HepG2 (cell line): ENCODE measurements at regions not wholly inside any gene's neighbourhood (a gene's known extent, or its start where the extent isn't known, plus 50 kb on each side); places are given as distances from the start of the nearest gene placed in this dataset.

Experiments
- ATAC-seq: fragments of 200-7000 bp; cut with Tn5 transposase; 3 replicates; pipeline ENCODE4 v1.9.1; 2020; ENCODE audit warnings: mild to moderate bottlenecking, moderate library complexity
- BruUV-seq: library from RNA; stranded (reverse); fragments of 400-500 nt; replicated peaks from 2 replicates; lab custom pipeline; 2021; lab: Mats Ljungman, UMichigan
- CTCF ChIA-PET: fragments of 300-600 bp; formaldehyde crosslinking; extraction: SDS; loops from one replicate; lab custom pipeline; 2021; ENCODE audit warnings: low total read pairs, inconsistent platforms, low intra/inter-chr PET ratio; lab: Yijun Ruan, JAX
- POLR2A ChIA-PET: fragments of 350-600 bp; sonication (Branson Sonifier 250); formaldehyde crosslinking; loops from one replicate; lab custom pipeline; 2020; ENCODE audit warnings: antibody characterized with exemption, inconsistent platforms; lab: Yijun Ruan, JAX
- DNase-seq: peaks from one replicate; pipeline ENCODE4 v3.0.0-alpha.2; 2015; ENCODE audit warnings: low spot score
- FAIRE-seq: peaks from 3 replicates; lab custom pipeline; 2011; peaks lifted over from hg19 to GRCh38; lab: Jason Lieb, UNC
- H2AFZ ChIP-seq: one replicate; pipeline ENCODE4 v1.6.1; 2011; ENCODE audit warnings: low read length, inconsistent platforms
- H3K27ac ChIP-seq: fragments of 300-600 bp; 3 replicates; pipeline ENCODE4 v1.8.0; 2011; ENCODE audit warnings: mixed run types, mild to moderate bottlenecking, mixed read lengths, low read length, inconsistent platforms; ENCODE audit not compliant: insufficient read depth; ENCODE audit errors: extremely low read length
- H3K27me3 ChIP-seq, 2 experiments: fragments of 200-600 bp in 1 of 2; 2 replicates in 1 of 2; 3 replicates in 1 of 2; pipeline versions ENCODE4 v1.6.0 to v1.8.0; 2011; ENCODE audit warnings: low read length in 2 of 2, mild to moderate bottlenecking in 2 of 2, moderate library complexity in 2 of 2, inconsistent platforms in 1 of 2; ENCODE audit not compliant: insufficient read depth in 2 of 2, control insufficient read depth in 1 of 2
- H3K36me3 ChIP-seq, 2 experiments: fragments of 200-600 bp in 1 of 2; replicated peaks in 1 of 2; 2 replicates in 1 of 2; 3 replicates in 1 of 2; pipeline versions ENCODE4 v1.5.1 to v1.8.0; 2011; ENCODE audit warnings: low read length in 2 of 2, inconsistent platforms in 1 of 2; ENCODE audit not compliant: insufficient read depth in 2 of 2, control insufficient read depth in 1 of 2
- H3K4me1 ChIP-seq: 2 replicates; pipeline ENCODE4 v1.5.1; 2012; ENCODE audit warnings: low read length, inconsistent platforms; ENCODE audit not compliant: insufficient read depth
- H3K4me2 ChIP-seq: 2 replicates; pipeline ENCODE4 v1.6.0; 2011; ENCODE audit warnings: low read depth, low read length, inconsistent platforms
- H3K4me3 ChIP-seq, 3 experiments: fragments of 200-600 bp in 1 of 3; sonication (generic), shearing (Covaris generic) in 1 of 3; replicated peaks in 1 of 3; 2 replicates each; pipeline ENCODE4 v1.5.1; 2011 to 2016; ENCODE audit warnings: low read length in 3 of 3, inconsistent platforms in 2 of 3, low read depth in 2 of 3, mild to moderate bottlenecking in 2 of 3, control low read depth in 1 of 3, mixed read lengths in 1 of 3; ENCODE audit not compliant: insufficient read depth in 1 of 3
- H3K79me2 ChIP-seq: one replicate; pipeline ENCODE4 v1.6.1; 2011; ENCODE audit warnings: low read length, inconsistent platforms; ENCODE audit not compliant: insufficient read depth
- H3K9ac ChIP-seq: 2 replicates; pipeline ENCODE4 v1.6.0; 2011; ENCODE audit warnings: mild to moderate bottlenecking, low read depth, low read length, inconsistent platforms; ENCODE audit not compliant: insufficient read depth
- H3K9me3 ChIP-seq: 2 replicates; pipeline ENCODE4 v1.5.1; 2012; ENCODE audit warnings: mild to moderate bottlenecking, low read length
- H4K20me1 ChIP-seq: 2 replicates; pipeline ENCODE4 v1.6.0; 2011; ENCODE audit warnings: inconsistent platforms, mild to moderate bottlenecking, low read length, moderate library complexity; ENCODE audit not compliant: insufficient read depth
- HNF4G ChIP-seq, 2 experiments: sonication (generic) in 1 of 2; formaldehyde crosslinking in 1 of 2; IDR thresholded peaks; 2 replicates each; pipeline versions ENCODE4 v1.4.0 to v1.6.1; 2011 to 2020; ENCODE audit warnings: borderline replicate concordance in 2 of 2, low read depth in 2 of 2, mild to moderate bottlenecking in 2 of 2, low read length in 1 of 2, missing genetic modification reagents in 1 of 2, moderate library complexity in 1 of 2
- HNRNPUL1 ChIP-seq: fragments of 200-400 bp; formaldehyde crosslinking; IDR thresholded peaks from 2 replicates; pipeline ENCODE4 v1.6.1; 2017; ENCODE audit warnings: low read depth, mild to moderate bottlenecking, low read length, moderate library complexity
- IRF2 ChIP-seq: IDR thresholded peaks from 2 replicates; pipeline ENCODE4 v1.6.1; 2018; ENCODE audit warnings: missing genetic modification reagents, missing compliant biosample characterization
- ZNF124 ChIP-seq: sonication (generic); formaldehyde crosslinking; IDR thresholded peaks from 2 replicates; pipeline ENCODE4 v1.4.0; 2020; ENCODE audit warnings: missing genetic modification reagents
- ZNF256 ChIP-seq: sonication (generic); formaldehyde crosslinking; conservative IDR thresholded peaks from 2 replicates; pipeline ENCODE4 v1.4.0; 2020; ENCODE audit warnings: missing genetic modification reagents
- ZNF260 ChIP-seq: sonication (generic); formaldehyde crosslinking; IDR thresholded peaks from 2 replicates; pipeline ENCODE4 v1.4.0; 2020; ENCODE audit warnings: missing genetic modification reagents, low read depth, mild to moderate bottlenecking, borderline replicate concordance
- ZNF569 ChIP-seq: sonication (generic); formaldehyde crosslinking; IDR thresholded peaks from 2 replicates; pipeline ENCODE4 v1.5.0; 2020; ENCODE audit warnings: mild to moderate bottlenecking, missing genetic modification reagents, moderate library complexity, borderline replicate concordance
- ZNF788 ChIP-seq: sonication (generic); formaldehyde crosslinking; IDR thresholded peaks from 2 replicates; pipeline ENCODE4 v1.5.0; 2020; ENCODE audit warnings: mild to moderate bottlenecking, missing genetic modification reagents, borderline replicate concordance
- ZSCAN20 ChIP-seq: sonication (generic); formaldehyde crosslinking; IDR thresholded peaks from 2 replicates; pipeline ENCODE4 v1.4.0; 2020; ENCODE audit warnings: missing genetic modification reagents, mild to moderate bottlenecking, borderline replicate concordance
- WGBS: methylation state at CpG from one replicate; pipeline ENCODE4 v1.1.6; 2017; ENCODE audit warnings: low lambda C conversion rate; 5-methylcytosine and 5-hydroxymethylcytosine counted together
- in situ Hi-C: cut with HindIII; loops from 2 replicates; pipeline ENCODE4 v1.10.0; 2017; ENCODE audit warnings: low pct_unique_long_range_greater_than_20kb; ENCODE audit not compliant: extremely low pct_ligation_motif_present
- intact Hi-C: fragments of 100-400 bp; cut with micrococcal nuclease; formaldehyde crosslinking; loops from one replicate; pipeline ENCODE4 v1.10.0; 2022; ENCODE audit not compliant: unreplicated experiment
- TF ChIP-seq, protein P1 (sequence below): sonication (generic); formaldehyde crosslinking; IDR thresholded peaks from 2 replicates; pipeline ENCODE4 v1.4.0; 2020; ENCODE audit warnings: missing genetic modification reagents, borderline replicate concordance
- TF ChIP-seq, protein P2 (sequence below): sonication (generic); formaldehyde crosslinking; IDR thresholded peaks from 2 replicates; pipeline ENCODE4 v1.4.0; 2020; ENCODE audit warnings: mild to moderate bottlenecking, missing genetic modification reagents
- TF ChIP-seq, protein P3 (sequence below): sonication (generic); formaldehyde crosslinking; IDR thresholded peaks from 2 replicates; pipeline ENCODE4 v1.5.0; 2020; ENCODE audit warnings: missing genetic modification reagents

DNA sequence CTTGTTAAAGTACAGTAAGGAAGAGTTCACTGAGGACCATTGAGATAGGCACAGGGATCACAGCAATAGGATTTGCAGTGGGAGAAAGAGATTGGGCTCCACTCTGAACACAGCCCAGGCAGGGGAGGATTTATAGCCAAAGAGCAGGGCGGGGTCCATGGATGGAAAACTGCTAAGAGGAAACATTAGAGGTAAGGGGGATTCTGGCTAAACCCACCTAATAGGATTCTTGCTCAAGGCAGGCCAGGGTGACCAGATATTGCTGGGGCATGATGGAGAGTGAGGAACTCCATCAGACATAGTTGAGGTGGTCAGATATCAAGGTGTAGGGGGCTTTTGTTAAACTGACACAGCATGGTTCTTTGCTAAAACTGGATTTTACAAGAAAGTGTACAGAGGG, 372.8 kb downstream of the NPHP4 start:
- no peak for ATAC-seq
- no peaks in the 10 kb centered on the region for H3K4me1 ChIP-seq
- ChIA-PET POLR2A (no interaction called here), CTCF (no interaction called here)
- no peaks in the 10 kb centered on the region for H4K20me1 ChIP-seq
- FAIRE-seq, result no peak
- 0% methylated on average over 1 of the region's 1 CpG for WGBS
- in situ Hi-C loops (no loop called here), intact Hi-C loops (no loop called here)
- no peak overlapping the region for H3K4me3 ChIP-seq
- DNase-seq, result no peak
- no TSS peak for BruUV-seq
- no peak overlapping the region for H3K4me2 ChIP-seq
- H3K79me2 ChIP-seq, result no peaks in the 10 kb centered on the region
- no peak overlapping the region for H3K27ac ChIP-seq
- peaks cover 5 to 38% of the 10 kb centered on the region in 2 experiments; a peak in 4 of 5 replicates for H3K27me3 ChIP-seq
- no peaks in the 10 kb centered on the region for H3K36me3 ChIP-seq
- no peak overlapping the region for H3K9ac ChIP-seq
- no peak overlapping the region for H2AFZ ChIP-seq
- no peaks in the 10 kb centered on the region for H3K9me3 ChIP-seq
- TF ChIP-seq HNRNPUL1 (no peak), ZNF256 (CRISPR knock-in tag) (no peak), HNF4G (IDR thresholded peaks at IDR 0.05; ENCODE audit: borderline replicate concordance, low read depth, low read length) (no peak), HNF4G (CRISPR knock-in tag; IDR thresholded peaks at IDR 0.05; ENCODE audit: borderline replicate concordance, low read depth) (no peak), ZNF260 (CRISPR knock-in tag) (no peak), IRF2 (CRISPR knock-in tag) (no peak), ZNF788 (no peak), ZNF124 (CRISPR knock-in tag) (no peak), ZNF569 (CRISPR knock-in tag) (no peak), ZSCAN20 (CRISPR knock-in tag) (no peak)
- TF ChIP-seq, protein P1, sequence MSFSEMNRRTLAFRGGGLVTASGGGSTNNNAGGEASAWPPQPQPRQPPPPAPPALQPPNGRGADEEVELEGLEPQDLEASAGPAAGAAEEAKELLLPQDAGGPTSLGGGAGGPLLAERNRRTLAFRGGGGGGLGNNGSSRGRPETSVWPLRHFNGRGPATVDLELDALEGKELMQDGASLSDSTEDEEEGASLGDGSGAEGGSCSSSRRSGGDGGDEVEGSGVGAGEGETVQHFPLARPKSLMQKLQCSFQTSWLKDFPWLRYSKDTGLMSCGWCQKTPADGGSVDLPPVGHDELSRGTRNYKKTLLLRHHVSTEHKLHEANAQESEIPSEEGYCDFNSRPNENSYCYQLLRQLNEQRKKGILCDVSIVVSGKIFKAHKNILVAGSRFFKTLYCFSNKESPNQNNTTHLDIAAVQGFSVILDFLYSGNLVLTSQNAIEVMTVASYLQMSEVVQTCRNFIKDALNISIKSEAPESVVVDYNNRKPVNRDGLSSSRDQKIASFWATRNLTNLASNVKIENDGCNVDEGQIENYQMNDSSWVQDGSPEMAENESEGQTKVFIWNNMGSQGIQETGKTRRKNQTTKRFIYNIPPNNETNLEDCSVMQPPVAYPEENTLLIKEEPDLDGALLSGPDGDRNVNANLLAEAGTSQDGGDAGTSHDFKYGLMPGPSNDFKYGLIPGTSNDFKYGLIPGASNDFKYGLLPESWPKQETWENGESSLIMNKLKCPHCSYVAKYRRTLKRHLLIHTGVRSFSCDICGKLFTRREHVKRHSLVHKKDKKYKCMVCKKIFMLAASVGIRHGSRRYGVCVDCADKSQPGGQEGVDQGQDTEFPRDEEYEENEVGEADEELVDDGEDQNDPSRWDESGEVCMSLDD (CRISPR knock-in tag), result no peak
- TF ChIP-seq, protein P2, sequence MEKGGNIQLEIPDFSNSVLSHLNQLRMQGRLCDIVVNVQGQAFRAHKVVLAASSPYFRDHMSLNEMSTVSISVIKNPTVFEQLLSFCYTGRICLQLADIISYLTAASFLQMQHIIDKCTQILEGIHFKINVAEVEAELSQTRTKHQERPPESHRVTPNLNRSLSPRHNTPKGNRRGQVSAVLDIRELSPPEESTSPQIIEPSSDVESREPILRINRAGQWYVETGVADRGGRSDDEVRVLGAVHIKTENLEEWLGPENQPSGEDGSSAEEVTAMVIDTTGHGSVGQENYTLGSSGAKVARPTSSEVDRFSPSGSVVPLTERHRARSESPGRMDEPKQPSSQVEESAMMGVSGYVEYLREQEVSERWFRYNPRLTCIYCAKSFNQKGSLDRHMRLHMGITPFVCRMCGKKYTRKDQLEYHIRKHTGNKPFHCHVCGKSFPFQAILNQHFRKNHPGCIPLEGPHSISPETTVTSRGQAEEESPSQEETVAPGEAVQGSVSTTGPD (CRISPR knock-in tag), result no peak
- TF ChIP-seq, protein P3, sequence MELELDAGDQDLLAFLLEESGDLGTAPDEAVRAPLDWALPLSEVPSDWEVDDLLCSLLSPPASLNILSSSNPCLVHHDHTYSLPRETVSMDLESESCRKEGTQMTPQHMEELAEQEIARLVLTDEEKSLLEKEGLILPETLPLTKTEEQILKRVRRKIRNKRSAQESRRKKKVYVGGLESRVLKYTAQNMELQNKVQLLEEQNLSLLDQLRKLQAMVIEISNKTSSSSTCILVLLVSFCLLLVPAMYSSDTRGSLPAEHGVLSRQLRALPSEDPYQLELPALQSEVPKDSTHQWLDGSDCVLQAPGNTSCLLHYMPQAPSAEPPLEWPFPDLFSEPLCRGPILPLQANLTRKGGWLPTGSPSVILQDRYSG, result no peak
